SHP77 (cell line): ENCODE measurements at regions not wholly inside any gene's neighbourhood (a gene's known extent, or its start where the extent isn't known, plus 50 kb on each side); places are given as distances from the start of the nearest gene placed in this dataset.

Experiments
- DNase-seq, 2 experiments: peaks; one replicate each; lab custom pipeline; 2025; lab: John Stamatoyannopoulos, UW

- DNase-seq: no peak
Measured at GRCh38 chr10:123526356-123527064, 139.6 kb upstream of the GPR26 start.

DNA sequence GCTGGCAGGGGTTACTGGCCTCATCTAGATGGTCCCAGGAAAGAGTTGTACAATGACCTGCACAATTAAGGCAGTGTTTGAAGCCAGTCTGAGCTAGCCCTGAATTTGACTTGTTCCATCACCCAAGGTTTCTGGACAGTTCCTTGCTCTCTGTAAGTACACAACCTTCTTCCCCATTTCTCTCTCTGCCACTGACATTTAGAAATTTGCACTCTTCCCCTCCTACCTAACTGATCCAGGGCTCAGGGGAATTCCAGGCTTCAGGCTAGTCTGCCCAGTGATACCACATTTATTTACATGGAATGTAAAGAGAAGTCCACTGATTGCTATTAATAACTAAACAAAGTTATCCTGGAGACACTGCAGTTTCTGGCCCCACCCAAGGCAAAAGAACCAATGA lies 139.0 kb upstream of the GPR26 start:
- no peak for DNase-seq

DNA sequence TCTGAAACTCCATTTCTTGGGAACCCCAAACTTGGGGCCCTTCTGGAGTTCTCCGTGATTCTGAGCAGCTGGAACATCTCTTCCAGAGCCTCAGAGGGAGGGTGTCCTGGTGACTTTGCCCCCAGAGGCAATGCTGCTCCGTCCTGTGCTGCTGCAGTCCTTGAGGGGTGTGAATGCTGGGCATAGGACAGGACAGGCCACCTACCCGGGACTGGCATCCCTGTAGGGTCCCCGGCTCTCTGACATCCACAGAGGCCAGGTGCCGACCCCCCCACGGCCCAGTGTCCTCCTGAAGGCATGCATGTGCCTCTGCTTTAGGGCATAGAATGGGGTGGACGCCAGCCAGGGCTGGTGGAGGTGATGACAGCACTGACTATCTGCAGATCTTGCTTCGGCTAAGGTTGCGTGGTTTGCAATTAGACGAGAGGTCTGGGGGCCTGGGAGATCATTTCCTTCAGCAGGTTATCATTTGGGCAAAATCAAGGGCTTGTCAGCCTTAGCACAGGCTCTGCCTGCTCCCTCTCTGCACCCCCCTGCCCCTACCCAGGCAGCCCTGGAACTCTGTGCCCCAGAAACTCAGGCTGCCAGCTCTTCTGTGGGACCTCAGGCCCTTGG lies 136.9 kb upstream of the GPR26 start:
- no peak for DNase-seq

- DNase-seq: no peak
Measured at GRCh38 chr10:123530166-123530870, 135.8 kb upstream of the GPR26 start.

GRCh38 chr10:123535386-123535785 lies 130.8 kb upstream of the GPR26 start:
- no peak for DNase-seq

DNA sequence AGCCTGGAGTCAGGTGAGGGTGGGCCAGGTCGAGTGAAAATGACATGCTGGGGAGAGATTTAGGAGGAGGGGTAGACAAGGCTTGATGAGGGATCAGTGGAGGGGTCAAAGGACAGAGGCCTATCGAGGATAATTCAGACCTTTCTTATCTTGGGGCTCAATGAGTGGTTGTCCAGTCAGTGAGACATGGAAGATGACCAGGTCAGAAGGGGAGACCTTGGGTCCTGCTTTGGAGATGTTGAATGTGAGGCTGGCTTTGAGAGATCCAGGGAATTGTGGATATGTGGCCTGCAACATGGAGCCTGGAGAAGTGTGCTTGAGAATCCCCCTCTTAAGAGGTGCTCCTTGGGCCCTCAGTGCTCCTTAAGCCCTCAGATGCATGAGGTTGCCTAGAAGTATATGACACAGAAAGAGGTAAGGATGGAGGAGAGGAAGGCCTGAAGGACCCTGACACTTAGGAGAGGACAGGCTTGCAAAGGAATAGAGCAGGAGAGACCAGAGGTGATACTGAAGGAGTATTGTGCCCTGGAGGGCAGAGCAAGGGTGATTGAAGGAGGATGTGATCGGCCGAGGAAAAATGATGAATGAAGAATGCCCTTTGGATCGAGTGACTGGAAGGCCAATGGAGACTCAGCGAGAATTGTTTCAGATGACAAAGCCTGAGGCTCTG lies 129.8 kb upstream of the GPR26 start:
- no peak for DNase-seq

- DNase-seq: no peak
Measured at GRCh38 chr10:123537188-123537961, 128.8 kb upstream of the GPR26 start.

DNA sequence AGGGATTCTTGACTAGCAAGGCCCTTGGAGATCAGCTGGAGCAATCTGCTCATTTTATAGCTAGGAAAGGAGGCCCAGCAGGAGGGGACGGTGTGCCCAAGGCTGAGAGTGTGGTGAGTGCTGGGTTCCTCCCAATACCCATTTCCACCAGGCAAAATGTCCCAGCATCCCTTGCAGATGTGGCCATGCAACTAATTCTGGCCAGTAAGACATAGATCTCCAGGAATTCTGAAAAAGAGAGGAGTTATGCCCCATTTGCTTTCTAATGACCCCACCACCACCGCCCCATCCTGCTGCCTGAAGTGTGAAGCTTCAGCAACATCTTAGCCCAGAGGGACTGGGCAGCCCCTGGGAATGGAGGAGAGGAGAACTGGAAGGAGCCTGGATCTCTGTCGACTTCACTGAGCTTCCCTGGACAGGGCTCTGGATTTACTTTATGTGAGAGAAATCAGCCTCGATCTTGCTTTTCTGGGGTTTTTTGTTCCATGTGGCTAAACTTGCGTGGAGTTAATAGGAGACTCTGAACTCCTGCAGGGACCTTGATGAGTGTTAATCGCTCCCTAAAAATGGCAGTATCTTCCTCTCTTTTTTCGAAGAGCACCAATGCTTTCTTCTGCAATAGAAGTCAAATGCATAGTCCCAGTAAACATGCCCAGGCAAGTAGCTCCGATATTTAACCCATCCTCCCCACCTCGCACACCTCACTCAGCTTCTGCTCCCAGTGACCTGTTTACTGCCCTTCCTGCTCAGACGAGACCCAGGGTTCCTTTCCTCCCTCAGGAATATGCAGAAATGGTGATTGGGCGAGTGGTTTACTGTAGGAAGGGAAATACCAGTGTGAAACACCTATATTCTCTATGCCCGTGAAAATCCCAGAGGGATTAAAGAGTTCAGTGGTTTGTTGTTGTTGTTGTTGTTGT lies 127.5 kb upstream of the GPR26 start:
- no peak for DNase-seq

GRCh38 chr10:123544986-123545385 lies 121.2 kb upstream of the GPR26 start:
- no peak for DNase-seq

DNA sequence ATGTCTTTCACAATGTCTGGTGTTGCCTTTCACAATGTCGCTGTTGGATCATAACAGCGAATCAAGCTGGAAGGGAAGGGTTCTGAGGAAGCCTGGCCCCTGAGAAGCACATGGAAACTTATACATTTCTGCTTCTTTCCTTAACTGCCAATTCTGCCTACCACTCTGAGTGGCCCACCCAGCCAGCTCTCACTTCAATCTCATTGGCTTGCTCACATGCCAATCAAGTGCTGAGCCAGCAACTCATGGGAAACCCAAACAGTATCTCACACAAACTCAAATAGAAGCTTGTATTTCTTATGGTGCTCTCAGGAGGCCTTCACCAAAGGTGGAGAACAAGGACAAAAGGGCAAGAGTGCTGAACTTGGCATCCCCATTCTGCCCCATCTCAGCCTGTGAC lies 117.4 kb upstream of the GPR26 start:
- DNase-seq: no peak

DNA sequence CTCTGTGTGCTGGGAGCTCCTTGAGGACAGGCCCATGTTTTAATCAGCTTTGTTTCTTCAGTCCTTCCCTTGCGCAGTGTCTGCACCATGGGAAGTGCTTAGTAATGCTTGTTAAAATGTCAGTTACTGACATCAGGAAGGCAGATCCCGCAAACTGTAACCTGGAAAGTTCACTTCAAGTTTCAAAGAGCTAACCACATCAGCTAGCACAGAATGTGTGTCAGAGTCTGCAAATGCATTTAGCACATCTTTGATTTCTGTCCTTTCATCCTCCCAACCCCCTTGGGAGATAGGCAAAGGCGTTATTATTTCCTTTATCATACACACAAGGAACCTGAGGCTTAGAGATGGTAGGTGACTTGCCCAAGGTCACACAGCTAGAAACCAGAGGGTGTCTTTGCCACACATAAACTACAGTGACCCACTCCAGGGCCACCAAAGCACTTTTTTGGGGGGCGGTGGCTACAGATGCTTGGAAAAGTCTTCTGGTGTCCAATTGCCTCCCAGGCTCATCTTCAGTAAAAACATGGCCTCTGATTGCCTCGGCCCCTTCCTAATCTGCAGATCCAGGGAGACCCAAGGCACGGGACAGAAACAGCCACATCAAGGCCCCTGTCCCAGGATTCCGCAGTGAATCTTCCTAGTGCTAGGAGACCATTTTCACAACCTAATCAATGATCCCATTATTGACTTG lies 116.2 kb upstream of the GPR26 start:
- DNase-seq: no peak

DNA sequence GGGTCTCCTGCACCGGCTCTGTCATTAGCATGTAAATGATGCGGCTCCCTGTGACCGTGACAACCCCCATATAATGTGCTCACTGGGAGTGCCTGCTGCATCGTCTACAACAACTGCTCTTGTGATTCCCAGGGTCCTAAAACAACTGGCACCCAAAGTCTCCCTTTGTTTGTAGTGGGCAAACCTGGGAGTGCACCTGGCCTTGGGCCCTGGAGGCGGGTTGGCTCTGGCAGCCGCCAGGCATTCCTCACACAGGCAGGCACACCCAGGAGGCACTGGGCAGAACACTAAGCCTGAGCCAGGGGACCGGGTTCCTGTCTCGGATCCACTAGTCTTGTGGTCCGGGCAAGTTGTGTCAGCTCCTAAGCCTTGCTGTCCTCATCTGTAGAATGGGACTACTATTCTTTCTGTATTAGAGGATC lies 115.5 kb upstream of the GPR26 start:
- DNase-seq: no peak

DNA sequence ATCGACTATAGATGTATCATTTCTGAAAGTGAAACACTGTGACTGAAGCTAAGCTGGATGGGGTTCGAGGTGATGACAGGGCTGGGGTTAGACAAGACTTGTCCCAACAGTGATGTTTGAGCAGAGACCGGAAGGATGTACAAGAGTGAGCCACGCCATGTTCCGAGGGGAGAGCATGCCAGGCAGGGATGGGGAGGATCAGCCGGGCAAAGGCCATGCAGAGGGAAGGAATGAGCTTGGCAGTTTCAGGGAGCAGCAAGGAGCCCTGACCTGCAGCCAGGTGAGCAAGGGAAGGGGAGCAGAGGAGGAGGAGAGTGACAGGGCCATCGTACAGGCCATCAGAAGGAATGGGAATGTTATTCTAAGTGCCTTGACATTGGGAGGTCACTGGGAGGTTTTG lies 114.9 kb upstream of the GPR26 start:
- no peak for DNase-seq

DNA sequence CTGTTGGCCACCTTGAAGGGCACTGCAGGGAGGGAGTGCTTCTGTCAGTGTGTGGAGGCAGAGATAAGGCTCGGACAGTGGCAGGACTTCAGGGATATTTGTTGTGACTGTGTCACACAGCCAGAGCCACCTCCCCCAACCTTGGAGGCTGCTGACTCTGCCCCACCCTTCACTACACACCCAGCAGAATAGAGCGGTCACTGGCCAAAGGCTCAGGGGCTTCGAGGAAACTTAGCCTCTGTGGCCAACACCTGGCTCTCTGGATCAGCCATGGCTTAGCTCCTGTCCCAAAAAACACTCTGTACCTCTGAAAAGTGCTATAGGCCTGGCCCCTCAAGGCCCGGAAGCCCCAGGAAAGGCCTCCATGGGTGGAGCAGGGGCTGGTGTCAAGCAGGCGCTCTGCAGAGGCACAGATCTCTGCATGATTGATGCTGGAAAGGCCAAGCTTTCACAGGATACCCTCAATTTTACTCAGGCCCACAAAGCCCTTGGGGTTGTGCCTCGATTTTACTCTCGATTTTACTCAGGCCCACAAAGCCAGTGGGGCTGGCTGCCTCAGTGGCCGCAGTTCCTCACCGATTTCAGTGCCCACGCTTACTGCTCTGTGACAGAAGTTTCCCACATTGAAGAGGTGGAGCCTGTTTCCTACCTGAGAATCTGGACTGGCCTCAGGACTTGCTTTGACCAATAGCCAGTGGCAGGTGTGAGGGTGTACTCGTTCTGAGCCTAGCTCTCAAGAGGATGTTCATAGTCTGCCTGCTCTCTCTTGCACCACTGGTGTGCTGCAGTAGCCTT lies 113.2 kb upstream of the GPR26 start:
- DNase-seq: no peak

DNA sequence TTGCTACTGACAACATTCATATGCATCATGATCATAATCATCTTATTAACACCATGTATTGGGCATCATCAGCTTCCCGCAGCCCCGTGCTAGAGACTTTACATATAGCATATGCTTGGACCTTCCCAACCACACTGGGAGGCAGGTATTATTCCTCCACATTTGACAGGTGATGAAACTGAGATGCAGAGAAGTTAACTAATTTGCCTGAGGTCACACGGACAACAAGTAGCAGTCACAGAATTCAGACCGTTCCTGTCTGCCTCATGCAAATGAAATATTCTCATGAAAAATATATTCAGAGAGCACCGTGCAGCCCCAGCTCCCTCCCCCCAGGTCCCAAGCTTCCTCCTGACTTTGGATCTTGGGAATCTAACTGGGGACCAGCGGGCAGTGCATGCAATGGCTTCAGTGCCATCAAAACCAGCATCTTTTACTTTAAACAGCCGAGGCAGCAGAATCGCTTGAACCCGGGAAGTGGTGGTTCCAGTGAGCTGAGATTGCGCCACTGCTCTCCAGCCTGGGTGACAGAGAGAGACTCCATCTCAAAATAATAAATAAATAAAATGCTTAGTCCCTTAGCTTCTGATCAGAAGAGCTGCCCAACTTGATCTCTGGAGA lies 112.2 kb upstream of the GPR26 start:
- DNase-seq: no peak

- no peak for DNase-seq
Measured at GRCh38 chr10:123554656-123555055, 111.5 kb upstream of the GPR26 start.

DNA sequence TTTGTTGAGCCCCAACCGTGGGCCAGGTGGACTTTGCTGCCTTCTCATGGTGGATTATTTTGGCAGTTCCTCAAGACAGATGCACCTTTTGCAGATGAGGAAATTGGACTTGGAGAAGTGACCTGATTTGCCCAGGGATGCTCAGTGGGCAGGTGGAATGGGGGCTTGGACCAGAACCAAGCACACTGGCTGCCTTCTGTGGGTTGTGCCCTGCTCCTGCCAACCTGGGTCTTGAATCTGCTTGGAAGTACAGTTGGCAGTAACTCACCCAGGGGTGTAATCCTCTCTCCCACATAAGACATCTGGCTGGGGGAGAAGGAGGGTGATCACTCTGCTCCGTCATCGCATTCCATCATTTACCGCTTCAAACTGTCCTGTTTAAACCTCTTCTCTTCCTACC lies 110.5 kb upstream of the GPR26 start:
- DNase-seq: no peak

GRCh38 chr10:123556049-123556448 lies 110.1 kb upstream of the GPR26 start:
- no peak for DNase-seq

DNA sequence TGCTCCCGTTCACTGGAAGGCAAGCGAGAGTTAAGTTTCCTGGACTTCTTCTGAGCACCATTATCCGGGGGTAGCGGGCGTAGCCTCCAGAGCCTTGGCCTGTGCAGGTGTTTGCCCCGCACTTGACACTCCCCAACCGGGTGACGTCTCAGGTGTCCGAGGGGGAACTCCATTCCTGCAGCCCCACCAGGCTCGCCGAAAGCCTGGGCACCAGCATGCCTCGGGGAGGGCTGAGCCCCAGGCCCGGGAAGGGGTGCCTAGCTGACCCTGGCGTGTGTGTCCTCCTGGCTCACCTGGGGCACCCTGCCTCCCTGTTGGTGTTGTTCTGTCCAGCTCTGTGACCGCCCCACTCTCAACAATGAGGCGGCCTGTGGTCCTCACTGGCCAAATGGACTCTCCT lies 109.4 kb upstream of the GPR26 start:
- no peak for DNase-seq
